HG03342 (cell line): ENCODE measurements at regions not wholly inside any gene's neighbourhood (a gene's known extent, or its start where the extent isn't known, plus 50 kb on each side); places are given as distances from the start of the nearest gene placed in this dataset.

ENCODE experiments used
- ATAC-seq: cut with Tn5 transposase; IDR thresholded peaks from one replicate; pipeline ENCODE4 v1.9.1; 2021; ENCODE audit warnings: mild to moderate bottlenecking, moderate library complexity; ENCODE audit not compliant: unreplicated experiment

- no peak for ATAC-seq
These were observed 175.0 kb downstream of the NEDD1 start for GRCh38 chr12:97082029-97082428.

GRCh38 chr12:97093187-97093683, 186.2 kb downstream of the NEDD1 start:
- ATAC-seq, result no peak

GRCh38 chr12:97097734-97098133, 190.7 kb downstream of the NEDD1 start:
- ATAC-seq, result no peak

- ATAC-seq, result no peak
These were observed 202.4 kb downstream of the NEDD1 start for GRCh38 chr12:97109441-97109840.

DNA sequence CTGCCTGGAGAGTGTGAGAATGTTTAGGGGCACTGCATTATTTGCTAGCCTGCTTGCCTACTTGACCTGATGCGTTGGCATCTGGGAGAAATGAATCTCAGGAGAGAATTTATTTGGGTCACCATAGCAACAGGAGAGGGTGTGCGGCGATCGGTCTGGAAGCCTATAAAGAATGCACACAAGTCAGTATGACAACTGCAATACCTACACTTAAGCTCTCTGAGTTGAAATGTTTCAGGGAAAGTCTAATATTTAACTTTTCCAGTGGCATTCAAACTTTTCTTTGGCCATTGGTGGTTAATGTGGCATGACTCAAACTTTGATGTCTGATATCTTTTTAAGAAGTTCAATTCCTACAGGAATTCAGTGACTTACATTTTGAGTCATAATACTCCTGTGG, 205.1 kb downstream of the NEDD1 start:
- ATAC-seq, result no peak

DNA sequence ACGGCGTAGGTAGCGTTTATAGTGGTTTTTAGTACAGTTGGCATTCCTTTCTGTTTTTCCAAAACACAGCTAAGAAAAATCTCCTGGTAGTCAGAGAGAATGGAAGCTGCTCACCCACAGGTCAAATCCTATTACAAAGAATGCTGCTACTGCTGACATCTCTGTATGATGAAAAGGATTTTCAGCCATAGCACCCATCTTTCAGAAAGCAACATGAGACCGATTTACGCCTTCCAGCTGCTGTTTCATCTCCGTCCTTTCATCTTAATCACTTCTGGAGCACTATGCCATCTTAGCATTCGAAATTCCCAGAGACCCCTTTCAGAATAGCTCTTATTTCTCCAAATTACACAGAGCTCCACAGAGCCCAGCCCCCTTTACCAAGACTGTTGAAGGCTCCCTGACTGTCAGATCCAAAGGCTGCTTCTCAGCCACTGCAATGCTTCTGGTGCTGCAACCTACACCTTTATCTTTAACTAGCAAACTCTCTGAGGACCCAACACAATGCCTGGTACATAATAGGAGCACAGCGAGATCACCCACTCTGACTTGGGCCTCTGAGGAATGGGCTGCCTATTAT, 211.8 kb downstream of the NEDD1 start:
- ATAC-seq, result no peak

GRCh38 chr12:97127061-97127460, 220.0 kb downstream of the NEDD1 start:
- no peak for ATAC-seq

DNA sequence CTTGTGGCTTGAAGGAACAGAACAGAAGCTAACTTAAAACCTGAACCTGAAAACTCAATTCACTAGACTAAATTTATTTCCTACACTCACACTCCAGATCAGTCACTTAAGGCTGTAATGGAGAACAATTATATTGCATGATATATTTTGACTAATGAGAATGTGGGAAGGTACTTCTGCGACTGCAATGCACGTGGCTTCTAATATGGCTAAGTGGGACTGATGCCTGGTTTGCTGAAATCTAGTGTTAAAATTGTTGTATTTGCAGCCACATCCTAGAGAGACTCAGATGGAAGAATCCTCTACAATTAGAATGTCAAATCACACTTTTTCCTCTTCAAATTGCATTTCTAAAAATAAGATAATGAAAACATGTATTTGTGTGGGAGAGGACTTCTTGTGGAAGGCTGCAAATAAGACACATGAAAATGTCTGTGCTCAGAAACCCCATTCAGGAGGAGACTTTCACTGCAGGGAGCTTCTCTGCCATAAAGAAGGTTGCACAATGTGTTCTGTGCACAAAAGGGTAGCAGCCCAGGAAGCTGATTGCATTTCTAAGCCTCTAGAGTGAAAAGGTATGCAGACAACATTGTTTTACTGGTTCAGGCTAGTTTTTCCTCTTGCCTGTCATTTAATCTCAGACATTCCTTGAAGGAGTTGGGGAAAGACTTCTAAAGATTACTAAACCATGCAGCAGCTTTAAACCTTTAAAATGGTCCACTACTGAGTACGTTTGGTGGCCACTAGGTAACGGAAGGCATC, 224.3 kb downstream of the NEDD1 start:
- no peak for ATAC-seq

GRCh38 chr12:97132270-97132669, 225.2 kb downstream of the NEDD1 start:
- no peak for ATAC-seq

GRCh38 chr12:97134495-97134894, 227.4 kb downstream of the NEDD1 start:
- ATAC-seq, result no peak

GRCh38 chr12:97140355-97140754, 233.3 kb downstream of the NEDD1 start:
- no peak for ATAC-seq

DNA sequence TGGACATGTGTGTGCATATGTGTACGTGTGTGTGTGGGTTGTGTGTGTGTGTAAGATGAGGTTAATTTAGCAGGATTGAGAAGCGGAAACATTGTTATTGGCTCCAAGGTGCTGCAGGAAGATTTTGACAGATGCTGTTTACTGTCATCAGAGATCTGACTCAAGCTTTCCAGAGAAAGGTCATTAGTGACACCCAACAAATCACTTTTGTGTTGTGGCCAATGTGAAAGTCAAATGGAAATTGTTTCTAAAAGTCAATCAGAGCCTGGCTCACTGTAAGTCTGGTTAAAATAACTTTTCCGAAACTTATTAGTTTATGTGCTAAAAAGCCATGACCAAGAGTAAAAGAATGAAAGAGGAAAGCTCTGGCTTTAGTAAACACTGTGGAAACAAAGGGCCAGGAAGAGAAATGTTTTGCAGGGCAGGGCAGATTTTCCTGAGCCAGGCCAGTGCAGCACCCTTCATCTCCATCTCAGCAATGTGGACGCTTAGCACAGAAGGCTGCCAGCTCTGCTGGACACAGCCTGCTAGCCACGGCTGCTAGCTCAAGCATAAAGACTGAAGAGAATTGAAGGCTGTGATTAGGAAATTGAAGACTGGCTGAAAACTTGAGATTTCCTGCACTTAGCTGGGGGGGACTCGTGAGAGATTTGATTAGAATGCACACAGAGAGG, 235.8 kb downstream of the NEDD1 start:
- no peak for ATAC-seq

DNA sequence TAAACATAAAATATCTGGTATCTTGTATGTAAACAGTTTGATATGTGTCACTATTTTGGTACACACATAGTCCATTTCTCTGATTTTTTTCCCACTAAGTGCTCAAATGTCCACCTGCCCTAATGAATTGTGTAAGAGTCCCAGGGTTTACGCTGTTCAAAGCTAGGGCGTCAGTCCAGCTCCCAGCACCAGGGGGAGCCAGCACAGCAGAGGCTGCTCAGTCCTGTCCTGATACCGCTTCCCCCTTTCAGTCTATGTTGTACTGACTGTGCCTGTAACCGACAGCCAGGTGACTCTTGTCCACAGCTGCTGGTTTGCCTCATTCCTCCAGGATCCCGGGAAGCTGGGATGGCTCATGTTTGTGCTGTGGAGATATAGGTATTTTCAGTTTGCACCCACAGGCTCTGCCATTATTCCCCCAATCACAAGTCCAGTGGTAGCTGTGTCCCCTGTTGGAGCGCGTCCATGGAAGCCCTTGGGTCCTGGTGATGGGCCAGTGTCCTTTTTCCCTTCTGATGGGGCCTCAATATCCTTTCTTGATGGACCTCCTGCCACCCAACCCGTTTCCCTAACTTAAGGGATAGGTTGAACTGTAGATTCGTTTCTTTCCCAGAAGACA, 242.0 kb downstream of the NEDD1 start:
- peak; percentile 99 for ATAC-seq

DNA sequence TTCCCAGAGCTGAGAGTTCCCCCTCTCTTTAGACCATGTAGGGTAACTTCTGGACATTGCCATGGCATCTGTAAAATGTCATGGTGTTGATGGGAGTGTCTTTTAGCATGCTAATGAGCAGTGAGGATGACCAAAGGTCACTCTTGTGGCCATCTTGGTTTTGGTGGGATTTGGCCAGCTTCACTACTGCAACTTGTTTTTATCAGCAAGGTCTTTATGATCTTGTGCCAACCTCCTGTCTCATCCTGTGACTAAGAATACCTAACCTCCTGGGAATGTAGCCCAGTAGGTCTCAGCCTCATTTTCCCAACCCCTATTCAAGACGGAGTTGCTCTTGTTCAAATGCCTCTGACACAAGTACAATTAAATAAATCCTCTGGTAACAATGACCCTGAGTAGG, 244.4 kb downstream of the NEDD1 start:
- ATAC-seq, result no peak

DNA sequence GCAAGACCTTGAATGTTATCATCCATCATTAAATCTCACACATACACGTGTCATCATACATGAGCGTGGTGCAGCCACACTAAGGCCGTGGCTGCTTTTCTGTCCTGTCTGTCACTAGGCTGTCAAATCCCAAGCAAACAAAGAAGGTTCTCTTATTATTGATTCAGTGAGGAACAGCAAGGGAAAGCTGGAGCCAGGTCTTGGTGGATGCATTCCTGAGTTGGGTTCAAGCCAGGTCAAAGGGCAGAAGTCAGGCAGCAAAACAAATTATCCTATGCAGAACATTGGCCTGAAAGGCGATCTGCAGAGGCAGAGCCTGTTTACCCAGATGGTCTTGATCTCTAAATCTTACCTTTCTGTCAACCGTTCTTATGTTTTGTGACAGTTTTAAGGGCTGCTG, 252.3 kb downstream of the NEDD1 start:
- no peak for ATAC-seq

DNA sequence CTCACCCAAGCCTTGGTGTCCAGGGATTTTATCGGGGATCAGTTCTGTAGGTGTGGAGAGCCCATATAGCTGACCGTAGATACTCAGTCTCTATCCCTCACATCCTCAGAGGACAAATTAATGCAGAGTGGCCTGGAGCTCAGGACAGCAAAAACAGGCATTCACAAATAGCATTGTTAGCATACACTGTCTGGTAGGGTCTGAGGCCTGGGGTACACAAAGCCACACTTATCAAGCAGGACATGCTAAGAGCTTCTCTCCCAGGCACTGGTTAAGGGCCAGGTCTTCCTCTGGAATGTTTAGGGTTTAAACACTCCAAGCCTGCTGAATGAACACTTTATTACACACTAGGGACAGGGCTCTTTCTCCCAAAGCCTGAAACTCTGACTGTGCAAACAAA, 253.2 kb downstream of the NEDD1 start:
- ATAC-seq, result no peak

DNA sequence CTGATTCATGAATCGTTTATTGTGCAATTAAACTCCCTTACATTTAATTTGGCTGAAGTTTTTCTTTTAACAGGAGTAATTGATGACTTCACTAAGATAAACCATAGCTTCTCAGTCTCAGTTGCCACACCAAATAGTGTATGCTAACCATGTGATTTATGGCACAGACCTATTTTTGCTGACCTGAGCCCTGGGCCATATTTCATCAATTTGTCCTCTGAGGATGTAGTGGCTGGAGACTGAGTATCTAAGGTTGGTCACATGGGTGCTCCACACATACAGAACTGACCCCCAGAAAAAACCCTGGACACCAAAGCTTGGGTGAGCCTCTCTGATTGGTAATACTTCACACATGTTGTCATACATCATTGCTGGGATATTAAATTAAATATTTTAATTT, 255.1 kb downstream of the NEDD1 start:
- ATAC-seq, result no peak

GRCh38 chr12:97164936-97165335, 257.9 kb downstream of the NEDD1 start:
- ATAC-seq, result no peak

DNA sequence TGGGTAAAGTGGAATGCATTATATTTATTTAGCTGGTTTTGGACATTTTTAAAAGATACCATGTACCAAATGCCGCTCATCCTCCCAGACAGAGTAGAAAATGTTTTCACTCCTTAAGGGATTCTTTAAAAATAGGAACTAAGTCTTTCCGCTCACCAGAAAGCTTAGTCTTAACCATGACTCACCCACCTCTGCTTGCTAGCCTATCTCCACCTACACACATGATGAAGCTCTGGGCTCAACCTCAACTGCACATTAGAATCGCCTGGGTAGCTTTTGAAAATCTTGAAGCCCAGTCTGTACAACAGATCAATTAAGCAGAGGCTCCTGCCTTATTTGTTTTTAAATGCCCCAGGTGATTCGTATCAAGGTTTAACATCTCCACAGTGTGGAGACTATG, 260.5 kb downstream of the NEDD1 start:
- no peak for ATAC-seq

GRCh38 chr12:97168804-97169203, 261.7 kb downstream of the NEDD1 start:
- no peak for ATAC-seq

GRCh38 chr12:97169889-97170567, 263.0 kb downstream of the NEDD1 start:
- ATAC-seq, result no peak
